ENCODE measurements at regions not wholly inside any gene's neighbourhood (a gene's known extent, or its start where the extent isn't known, plus 50 kb on each side); places are given as distances from the start of the nearest gene placed in this dataset.
"Not testable (repeated sequence)": the region's sequence is repeated elsewhere in the genome, so short reads cannot be mapped to it uniquely, and the experiment has no call there.

DNA sequence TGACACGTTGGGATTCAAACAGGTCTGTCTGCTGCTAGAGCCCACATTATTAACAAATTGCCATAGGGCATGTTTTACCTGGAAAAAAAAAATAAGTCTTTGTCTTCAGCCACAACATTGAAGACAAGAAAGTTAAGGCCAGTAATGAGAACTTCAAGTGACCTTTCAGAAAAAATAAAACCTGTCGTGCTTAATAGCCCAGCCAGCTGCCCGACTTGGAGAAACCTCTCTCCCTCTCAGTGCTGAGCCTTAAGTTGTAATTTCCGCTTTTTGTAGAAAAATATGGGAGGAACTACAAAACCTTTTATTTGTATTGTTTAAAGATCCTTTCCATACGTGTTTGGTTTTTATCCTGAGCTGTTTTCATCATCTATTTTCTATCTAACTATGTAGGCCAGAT is 454.3 kb upstream of the SLITRK6 start:
- DNase-seq (ENCODE audit: low spot score) = not testable (repeated sequence)

DNA sequence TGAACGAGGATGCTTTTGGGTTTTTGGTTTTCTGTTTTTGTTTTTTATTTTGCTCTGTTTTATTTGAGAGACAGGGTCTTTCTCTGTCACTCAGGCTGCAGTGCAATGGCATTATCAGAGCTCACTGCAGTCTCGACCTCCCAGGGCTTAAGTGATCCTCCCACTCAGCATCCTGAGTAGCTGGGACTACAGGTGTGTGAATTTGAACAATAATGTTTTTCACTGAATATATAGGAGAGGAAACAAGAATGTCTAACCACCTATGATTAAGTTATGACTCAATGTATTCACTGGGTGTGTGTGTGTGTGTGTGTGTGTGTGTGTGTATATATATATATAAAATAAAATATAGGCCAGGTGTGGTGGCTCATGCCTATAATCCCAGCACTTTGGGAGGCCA is 456.6 kb upstream of the SLITRK6 start:
- not testable (repeated sequence) for DNase-seq (ENCODE audit: low spot score)

DNA sequence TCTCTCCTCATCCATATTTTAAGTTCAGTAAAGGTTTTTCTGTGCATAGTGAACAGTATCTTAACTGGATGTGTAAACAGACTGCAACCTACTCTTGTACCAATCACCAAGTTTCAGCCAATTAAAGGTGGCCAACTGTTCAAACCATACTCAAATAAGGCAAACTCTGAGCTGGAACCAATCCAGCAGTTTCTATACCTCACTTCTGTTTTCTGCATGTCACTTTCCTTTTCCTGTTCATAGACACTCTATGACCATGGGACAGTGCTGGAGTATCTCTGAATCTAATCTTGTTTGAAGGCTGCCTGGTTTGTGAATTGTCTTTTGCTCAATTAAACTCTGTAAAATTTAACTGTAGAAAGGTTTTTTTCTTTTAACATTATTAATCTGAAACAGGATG is 470.3 kb upstream of the SLITRK6 start:
- DNase-seq (ENCODE audit: low spot score) = no peak

DNA sequence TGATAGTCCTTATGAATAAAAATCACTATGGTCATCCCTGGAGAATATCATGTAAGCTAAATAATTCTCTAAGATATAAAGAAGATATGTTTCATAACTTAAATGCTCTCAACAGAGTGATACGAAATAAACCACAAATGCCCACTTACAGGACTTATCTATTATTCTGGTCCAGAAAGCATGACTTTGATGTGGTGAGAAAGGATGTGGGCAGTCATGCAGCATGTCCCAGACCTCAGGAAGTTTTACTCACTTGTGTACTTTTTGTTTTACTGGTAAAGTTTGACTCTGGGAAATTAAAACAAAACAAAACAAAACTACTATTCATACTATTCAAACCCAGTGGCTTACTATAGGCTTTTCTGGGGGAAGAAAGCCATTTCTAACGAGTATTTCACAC is 483.2 kb upstream of the SLITRK6 start:
- no peak for DNase-seq (ENCODE audit: low spot score)

DNA sequence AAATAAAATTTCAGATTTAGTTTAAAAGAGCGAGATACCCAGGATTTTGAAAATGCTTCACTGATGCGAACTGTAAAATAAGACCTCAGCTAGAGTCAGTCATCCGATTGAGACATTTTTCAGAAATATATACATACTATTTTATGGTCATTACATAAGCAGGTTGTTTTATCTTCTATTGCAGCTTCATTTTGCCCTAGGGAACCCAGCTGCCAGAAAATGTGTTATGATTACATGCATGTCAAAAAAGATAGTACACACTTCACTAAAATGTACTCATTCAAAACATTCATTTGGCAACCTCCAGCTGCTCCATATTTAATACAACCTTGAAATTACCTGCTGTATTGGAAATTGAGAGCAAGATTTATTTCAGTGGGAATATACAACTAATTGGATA is 483.8 kb upstream of the SLITRK6 start:
- no peak for DNase-seq (ENCODE audit: low spot score)

DNA sequence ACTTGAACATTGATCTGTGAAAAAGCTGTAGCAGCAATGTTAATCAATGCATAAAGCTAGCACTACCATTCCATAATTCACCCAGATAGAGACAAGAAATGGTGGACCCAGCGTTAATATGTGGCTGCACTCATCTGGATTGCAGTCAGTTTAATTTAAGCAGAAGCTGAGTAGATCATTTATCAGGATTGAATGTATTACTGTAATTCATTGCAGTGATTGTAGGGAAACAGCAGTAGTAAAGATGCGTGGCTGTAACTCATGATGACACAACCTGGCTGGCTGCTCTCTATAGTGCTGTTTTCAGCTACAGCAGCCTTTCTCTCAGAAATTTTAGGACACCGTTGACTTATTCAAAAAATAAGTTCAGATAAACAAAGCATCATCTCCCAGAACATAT is 499.5 kb upstream of the SLITRK6 start:
- no peak for DNase-seq (ENCODE audit: low spot score)

DNA sequence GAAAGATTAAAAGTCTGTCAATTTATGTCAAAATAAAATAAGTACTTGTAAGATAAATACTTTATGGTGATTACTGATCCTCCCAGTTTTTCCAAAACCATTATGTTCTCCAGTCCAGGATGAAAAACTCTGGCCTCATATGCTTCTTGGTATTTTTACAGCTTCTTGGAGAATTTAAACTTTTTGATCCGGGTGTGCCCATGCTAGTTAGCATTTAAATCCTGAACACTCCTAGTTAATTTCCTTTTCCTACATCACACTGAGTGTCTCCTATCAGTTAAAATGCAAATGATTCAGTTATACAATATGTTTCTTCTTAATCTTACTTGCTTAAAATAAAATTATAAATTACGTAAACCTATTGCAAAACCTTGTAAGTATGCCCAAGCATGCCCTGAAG is 499.9 kb upstream of the SLITRK6 start:
- no peak for DNase-seq (ENCODE audit: low spot score)

DNA sequence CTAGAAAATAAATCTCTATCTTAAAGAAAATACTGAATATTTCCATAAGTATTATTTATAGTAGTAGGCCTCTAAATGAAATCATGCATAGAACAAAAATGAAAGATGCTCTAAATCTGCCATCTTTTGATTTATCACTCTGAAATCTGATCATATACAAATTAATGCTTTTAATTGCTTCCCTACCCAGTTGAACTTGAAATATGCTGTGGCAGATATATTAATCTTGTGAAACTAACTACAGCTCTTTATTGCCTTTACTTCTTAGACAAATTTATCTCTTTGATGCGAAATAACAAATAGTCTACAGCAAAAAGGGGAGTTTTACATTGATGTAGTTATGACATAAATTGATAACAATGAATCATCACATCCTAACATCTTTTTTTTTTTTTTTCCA is 510.7 kb upstream of the SLITRK6 start:
- no peak for DNase-seq (ENCODE audit: low spot score)

DNA sequence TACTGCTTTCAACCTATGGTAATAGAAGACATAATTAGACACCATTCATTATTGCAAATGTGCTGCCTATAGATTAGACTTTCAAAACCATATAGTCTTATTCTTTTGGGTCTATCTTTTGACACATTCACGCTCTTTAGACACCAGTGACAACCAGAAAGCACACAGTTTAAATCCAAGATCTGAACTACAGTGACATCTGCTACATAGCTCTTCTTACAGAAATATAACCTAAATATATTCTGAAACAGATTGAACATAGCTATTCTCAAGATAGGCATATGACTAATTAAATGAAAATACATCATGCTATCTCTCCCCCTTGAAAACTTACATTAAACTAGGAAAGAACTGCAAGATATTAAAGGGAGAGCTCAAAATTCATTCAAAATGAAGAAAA is 514.2 kb upstream of the SLITRK6 start:
- no peak for DNase-seq (ENCODE audit: low spot score)

DNA sequence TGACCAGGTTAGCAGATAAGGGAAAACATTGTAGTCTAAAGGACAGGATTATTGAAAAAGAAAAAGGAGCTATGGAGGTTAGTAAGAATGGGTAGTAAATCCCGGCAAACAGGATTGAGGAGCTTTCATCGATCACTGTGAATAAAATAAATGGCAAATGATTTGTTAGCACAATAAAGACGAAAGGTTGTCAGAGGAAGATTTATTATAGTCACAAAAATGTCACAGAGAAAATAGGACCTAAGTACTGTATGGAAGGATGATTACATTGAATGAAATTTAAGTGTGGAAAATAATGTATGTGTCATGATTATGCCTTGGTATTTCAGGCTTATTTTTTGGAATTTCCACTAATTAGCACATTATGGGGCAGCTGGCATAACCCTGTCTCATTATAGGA is 519.2 kb upstream of the SLITRK6 start:
- DNase-seq (ENCODE audit: low spot score) = no peak

DNA sequence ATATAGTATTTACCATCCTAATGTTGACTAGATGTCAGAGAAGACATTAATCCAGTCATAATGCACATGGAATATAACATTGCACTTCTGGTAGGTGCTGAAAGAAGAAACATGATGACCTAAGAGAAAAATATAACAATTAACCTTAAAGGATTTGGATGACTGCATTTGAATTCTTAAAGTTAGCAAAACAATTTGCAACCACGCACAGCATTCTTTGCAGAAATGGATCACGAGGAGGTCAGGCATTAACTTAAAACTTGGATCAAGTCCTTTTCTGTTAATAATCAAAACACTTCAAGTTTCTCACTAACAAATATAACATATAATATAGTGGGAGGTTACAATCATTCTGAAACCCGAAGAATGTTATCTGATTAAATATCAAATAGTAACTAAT is 525.0 kb upstream of the SLITRK6 start:
- no peak for DNase-seq (ENCODE audit: low spot score)

DNA sequence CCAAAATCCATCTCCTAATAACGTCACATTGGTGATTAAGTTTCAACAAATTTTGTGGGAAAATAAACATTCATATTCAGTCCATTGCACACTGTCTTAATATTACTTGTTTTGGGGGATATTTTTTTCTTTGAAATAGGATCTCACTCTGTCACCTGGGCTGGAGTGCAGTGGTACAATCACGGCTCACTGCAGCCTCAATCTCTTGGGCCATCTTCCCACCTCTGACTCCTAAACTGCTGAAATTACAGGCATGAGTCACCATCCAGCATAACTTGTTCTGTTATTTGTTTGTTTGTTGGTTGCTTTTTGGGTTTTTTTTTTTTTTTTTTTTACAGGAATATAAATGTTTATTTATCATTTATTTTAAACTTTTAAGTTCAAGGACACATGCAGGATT is 556.1 kb upstream of the SLITRK6 start:
- no peak for DNase-seq (ENCODE audit: low spot score)

DNA sequence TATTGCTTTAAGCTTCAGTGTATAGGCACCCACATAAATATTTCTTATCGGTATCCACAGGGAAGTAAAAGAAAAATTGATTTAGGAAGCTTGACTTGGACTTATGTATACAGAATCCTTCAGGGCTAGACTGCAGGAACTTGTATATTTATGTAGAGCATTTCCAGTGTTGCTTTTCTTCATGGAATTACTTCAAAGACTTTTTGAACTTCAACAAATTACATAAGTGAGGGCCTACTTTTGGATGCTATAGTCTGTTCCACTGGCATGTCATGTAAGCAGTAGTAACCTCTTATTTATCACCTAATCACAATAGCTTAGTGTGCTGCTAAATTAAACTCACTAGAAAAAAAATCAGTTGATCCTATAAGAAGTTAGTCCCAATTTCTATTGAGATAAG is 557.9 kb upstream of the SLITRK6 start:
- DNase-seq (ENCODE audit: low spot score) = no peak

DNA sequence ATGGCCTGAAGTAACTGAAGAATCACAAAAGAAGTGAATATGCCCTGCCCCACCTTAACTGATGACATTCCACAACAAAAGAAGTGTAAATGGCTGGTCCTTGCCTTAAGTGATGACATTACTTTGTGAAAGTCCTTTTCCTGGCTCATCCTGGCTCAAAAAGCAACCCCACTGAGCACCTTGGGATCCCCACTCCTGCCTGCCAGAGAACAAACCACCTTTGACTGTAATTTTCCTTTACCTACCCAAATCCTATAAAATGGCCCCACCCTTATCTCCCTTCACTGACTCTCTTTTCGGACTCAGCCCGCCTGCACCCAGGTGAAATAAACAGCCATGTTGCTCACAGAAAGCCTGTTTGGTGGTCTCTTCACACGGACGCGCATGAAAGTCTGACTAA is 564.5 kb upstream of the SLITRK6 start:
- not testable (repeated sequence) for DNase-seq (ENCODE audit: low spot score)

DNA sequence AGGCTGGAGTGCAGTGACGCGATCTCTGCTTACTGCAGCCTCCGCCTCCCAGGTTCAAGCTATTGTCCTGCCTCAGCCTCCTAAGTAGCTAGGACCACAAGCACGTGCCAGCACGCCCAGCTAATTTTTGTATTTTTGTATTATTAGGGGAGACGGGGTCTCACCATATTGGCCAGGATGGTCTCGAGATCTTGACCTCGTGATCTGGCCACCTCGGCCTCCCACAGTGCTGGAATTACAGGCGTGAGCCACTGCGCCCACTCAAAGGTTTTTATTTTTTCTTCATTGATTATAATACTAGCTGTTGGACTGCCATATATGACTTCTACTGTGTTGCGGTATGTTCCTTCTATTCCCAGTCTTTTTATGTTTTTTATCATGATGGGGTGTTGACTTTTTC is 569.7 kb upstream of the SLITRK6 start:
- no peak for DNase-seq (ENCODE audit: low spot score)

DNA sequence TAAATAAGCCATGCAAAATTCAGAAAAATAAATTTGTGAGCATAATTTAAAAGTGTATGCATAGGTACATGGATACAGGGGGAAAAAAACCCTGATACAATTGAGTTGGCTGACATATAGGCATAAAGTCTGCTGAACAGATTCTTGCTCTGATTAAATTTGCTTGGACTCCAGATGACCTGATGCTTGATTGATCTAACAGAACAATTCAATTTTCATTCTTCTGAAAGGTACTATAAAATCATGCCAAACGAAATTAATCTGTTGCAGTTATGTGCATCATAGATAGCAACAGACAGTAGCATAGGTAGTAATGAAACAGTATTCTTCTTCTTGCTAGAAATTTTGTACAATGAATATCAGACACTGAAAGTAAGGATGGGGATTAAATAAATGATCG is 578.2 kb upstream of the SLITRK6 start:
- no peak for DNase-seq (ENCODE audit: low spot score)

DNA sequence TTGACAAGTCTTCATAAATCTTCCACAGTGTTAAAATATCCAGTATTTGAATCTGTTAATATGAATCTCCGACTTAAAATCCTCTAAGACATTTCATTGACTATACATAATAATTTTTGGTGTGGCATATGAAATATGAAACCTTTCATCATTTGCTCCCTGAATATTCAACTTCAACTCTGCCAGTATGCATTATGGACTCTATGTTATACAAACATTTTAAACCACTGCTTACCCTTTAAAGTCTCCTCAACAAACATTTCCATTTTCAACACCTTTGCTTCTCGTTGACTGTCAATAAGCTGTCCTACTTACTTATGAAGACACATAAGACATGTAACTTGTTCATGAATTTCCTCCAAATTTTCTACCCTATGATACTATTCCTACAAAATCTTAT is 579.4 kb upstream of the SLITRK6 start:
- DNase-seq (ENCODE audit: low spot score) = no peak

DNA sequence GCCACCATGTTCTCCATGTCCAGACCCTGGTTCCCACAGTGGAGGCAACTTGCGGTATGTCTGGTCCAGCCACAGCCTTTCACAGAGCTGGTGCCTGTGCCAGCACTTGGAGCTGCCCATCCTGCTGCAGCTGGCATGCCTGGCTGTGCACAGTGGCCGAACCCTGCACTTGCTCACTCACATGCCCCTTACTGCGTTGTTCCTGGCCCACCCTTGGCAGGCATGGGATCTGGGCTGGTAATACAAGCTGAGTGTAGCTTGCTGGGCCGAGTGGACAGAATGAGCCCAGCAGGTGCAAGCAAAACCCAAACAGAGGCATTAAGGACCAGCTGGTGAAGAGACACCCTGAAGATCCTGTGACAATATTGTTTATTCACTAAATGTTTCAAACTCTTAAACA is 583.9 kb upstream of the SLITRK6 start:
- no peak for DNase-seq (ENCODE audit: low spot score)

DNA sequence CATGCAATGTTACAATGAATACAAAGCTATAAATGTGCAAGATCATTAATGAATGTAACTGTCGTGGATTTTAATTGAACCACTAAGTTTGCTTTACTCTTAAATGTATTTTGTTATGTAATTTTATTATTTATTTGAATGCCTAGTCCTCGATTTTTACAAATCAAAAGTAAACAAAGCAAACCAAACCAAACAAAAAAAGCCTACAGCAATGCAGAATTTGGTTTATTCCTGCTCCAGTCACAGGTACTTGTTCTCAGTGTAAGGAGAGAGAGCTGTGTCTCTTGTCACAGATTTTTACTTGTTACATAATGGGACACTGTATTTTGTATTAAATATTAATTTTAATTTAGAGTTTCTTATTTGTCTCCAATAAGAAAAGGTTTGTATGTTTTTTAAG is 584.3 kb upstream of the SLITRK6 start:
- DNase-seq (ENCODE audit: low spot score) = no peak

DNA sequence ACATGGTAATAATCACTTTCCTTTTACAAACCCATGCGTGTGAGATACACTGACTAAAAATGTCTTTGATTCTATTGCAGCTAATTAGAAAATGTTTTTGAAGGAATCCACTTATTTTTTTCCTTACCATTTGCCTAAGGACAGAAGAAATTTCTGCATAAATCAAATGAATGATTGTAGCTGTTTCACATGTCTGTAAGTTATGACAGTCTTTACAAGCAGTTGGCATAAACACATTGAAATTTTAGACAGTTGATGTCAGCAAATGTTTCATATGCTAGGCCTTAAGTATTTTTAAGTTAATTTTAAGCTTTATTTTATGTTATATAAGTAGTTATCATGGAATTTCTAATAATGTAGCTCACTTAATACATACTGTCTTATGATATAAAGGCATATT is 598.4 kb upstream of the SLITRK6 start:
- DNase-seq (ENCODE audit: low spot score) = no peak

DNA sequence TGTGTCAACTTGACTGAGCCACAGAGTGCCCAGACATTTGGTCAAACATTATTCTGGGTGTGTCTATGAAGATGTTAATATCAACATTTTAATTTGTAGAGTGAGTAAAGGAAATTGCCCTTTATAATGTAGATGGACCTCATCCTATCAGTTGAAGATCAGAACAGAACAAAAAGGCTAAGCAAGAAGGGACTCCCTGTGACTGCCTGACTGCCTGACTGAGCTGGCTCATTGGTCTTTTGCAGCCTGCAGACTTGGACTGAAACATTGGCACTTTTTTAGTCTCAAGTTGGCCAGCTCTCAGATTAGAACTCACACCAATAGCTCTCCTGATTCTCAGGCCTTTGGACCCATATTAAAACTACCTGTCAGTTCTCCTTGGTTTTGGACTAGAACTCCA is 600.4 kb upstream of the SLITRK6 start:
- no peak for DNase-seq (ENCODE audit: low spot score)

DNA sequence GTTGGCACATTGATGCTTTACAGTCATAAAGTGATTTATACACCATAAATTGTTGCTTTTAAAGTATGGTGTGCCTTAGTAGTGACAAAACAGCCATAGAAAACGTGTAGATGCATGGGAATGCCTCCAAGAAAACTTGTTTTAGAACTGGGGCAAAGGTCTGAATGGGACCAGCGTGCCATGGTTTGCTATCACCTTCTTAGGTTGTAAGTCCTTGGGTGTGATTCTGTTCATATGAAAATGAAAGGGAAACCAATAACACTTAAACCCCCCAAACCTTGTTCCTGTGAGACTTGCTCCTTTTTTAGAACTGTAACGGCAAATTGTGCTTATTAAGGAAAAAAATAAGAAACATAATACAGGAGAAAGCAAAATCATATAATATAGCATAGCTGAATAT is 603.3 kb upstream of the SLITRK6 start:
- no peak for DNase-seq (ENCODE audit: low spot score)

DNA sequence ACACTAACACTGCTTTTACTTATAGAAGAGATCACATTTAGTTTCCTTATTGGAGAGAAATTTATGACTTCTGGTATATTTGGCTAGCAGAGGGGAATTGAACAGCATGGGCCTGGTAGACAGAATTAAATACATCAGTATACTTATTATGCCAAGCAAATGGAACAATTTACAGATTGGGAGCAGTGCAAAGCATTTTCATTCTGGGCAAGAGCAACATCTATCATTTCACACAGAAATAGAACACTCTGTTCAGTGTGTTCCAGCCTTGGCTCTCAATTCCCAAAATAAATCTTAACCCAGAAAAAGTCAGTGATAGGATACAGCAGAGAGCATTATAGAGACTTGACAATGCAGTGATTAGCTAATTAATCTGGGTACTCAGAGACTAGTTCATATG is 604.0 kb upstream of the SLITRK6 start:
- no peak for DNase-seq (ENCODE audit: low spot score)

DNA sequence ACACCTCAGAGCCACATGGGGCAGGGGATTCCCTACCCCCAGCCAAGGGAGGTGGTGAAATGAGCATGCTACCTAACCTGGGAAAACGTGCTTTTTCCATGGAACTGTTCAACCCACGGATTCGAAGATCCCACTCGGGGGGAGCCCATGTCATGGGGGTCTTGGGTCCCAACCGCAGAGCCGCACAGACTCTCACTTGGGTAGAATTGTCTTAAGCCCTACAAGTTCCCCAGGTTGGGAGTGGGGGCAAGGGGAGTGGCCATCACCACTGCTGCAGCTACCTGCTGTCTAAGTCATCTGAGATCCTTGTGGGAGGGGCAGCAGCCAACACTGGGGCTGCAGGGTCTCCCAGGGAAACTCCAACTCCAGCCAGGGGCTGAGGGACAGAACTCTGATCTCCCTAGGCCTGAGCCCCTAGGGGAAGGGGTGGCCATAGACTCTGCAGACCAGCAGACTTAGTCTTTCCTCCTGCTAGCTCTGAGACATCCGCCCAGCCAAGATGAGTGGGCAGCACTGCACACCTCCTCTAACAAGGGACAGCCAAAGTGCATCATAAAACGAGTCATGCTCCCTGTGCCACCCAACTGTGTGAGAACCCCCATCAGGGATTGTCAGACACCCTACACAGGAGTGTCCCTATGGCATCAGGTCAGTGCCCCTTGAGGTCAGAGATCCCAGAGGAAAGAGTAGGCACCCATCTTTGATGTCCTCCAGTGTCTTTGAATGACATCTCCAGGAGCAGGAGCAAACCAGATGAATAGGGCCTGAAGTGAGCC is 610.4 kb upstream of the SLITRK6 start:
- no peak for DNase-seq (ENCODE audit: low spot score)

All from AG08396 (cell line).